ENCODE measurements at regions not wholly inside any gene's neighbourhood (a gene's known extent, or its start where the extent isn't known, plus 50 kb on each side); places are given as distances from the start of the nearest gene placed in this dataset.

- FAIRE-seq (no peak), ATAC-seq (no peak), DNase-seq (ENCODE audit: extremely low read depth in 1 of 4, low spot score in 3 of 4) (no peak)
- Histone ChIP-seq H3K36me3 (ENCODE audit: control insufficient read depth, insufficient read depth, low read length) (no peaks in the 10 kb centered on the region), H3K9me1 (ENCODE audit: control insufficient read depth, insufficient read depth, low read length) (no peaks in the 10 kb centered on the region), H4K20me1 (replicated peaks; ENCODE audit: control insufficient read depth, insufficient read depth, low read length) (no peaks in the 10 kb centered on the region), H3K27ac (ENCODE audit: extremely low read depth, low read depth, low read length) (no peak overlapping the region), H3K4me3 (no peak overlapping the region), H3K4me2 (ENCODE audit: insufficient read depth, low read length) (no peak overlapping the region), H3K27me3 (ENCODE audit: control insufficient read depth in 2 of 2, insufficient read depth in 2 of 2, low read length in 2 of 2) (no peaks in the 10 kb centered on the region), H3K9ac (ENCODE audit: insufficient read depth in 1 of 2, low read depth in 2 of 2, low read length in 2 of 2) (no peak overlapping the region), H3K79me2 (ENCODE audit: control insufficient read depth, insufficient read depth, low read length) (no peaks in the 10 kb centered on the region), H3K9me3 (replicated peaks; ENCODE audit: control insufficient read depth, insufficient read depth, low read depth, low read length) (no peaks in the 10 kb centered on the region), H3K4me1 (replicated peaks in 1 of 2; ENCODE audit: control insufficient read depth in 2 of 2, insufficient read depth in 2 of 2, low read length in 2 of 2) (no peaks in the 10 kb centered on the region), H2AFZ (ENCODE audit: low read depth, low read length) (no peak overlapping the region)
- no TSS peak for BruUV-seq (replicated peaks)
- intact Hi-C loops (cut with micrococcal nuclease), result no loop called here
- in situ Hi-C loops (cut with MboI), result no loop called here
- ChIA-PET CTCF (ENCODE audit: low intra/inter-chr PET ratio) (interaction anchor here (0.5 kb wide), 1 partner anchor 1258 kb away, joined by 4 read pairs; no protein-coding TSS in a partner anchor), POLR2A (no interaction called here)
- 0% methylated on average over 1 of the region's 1 CpG for WGBS (ENCODE audit: insufficient coverage, low coverage, missing lambda C conversion rate)
- TF ChIP-seq ZNF668 (CRISPR knock-in tag; IDR thresholded peaks at IDR 0.05) (no peak), E2F6 (IDR thresholded peaks at IDR 0.05; ENCODE audit: borderline replicate concordance in 1 of 2, extremely low read depth in 1 of 2, insufficient read depth in 1 of 2, insufficient read length in 1 of 2, low read depth in 1 of 2, low read length in 1 of 2, poor library complexity in 1 of 2, severe bottlenecking in 1 of 2) (no peak), FOSL1 (tag; conservative IDR thresholded peaks at IDR 0.05) (peak; percentile 34; the same call in 1 of the 2 replicates), ZNF431 (CRISPR knock-in tag; IDR thresholded peaks at IDR 0.05) (no peak), KDM1A (IDR thresholded peaks at IDR 0.05) (0 out of 4 replicates have a peak, but pooled peaks of 1 of the 2 experiments have one; percentile 18), ILF3 (IDR thresholded peaks at IDR 0.05; ENCODE audit: borderline replicate concordance) (no peak), ZC3H11A (IDR thresholded peaks at IDR 0.05; ENCODE audit: low read depth, low read length) (no peak), CBFA2T3 (IDR thresholded peaks at IDR 0.05) (peak; percentile 38), BRD9 (IDR thresholded peaks at IDR 0.05; ENCODE audit: low read depth, partially characterized antibody) (no peak), SLC30A9 (CRISPR knock-in tag; IDR thresholded peaks at IDR 0.05) (no peak), TOE1 (IDR thresholded peaks at IDR 0.05; ENCODE audit: borderline replicate concordance) (no peak), TOE1 (CRISPR knock-in tag; IDR thresholded peaks at IDR 0.05; ENCODE audit: borderline replicate concordance, low read depth) (no peak)
- TF ChIP-seq, protein P1, sequence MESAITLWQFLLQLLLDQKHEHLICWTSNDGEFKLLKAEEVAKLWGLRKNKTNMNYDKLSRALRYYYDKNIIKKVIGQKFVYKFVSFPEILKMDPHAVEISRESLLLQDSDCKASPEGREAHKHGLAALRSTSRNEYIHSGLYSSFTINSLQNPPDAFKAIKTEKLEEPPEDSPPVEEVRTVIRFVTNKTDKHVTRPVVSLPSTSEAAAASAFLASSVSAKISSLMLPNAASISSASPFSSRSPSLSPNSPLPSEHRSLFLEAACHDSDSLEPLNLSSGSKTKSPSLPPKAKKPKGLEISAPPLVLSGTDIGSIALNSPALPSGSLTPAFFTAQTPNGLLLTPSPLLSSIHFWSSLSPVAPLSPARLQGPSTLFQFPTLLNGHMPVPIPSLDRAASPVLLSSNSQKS (CRISPR knock-in tag; IDR thresholded peaks at IDR 0.05), result no peak
- TF ChIP-seq, protein P2, sequence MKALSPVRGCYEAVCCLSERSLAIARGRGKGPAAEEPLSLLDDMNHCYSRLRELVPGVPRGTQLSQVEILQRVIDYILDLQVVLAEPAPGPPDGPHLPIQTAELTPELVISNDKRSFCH (CRISPR knock-in tag; IDR thresholded peaks at IDR 0.05), result no peak
- TF ChIP-seq, protein P2 (tag; IDR thresholded peaks at IDR 0.05), result no peak
Observed at GRCh38 chr5:120788481-120788880, 324.4 kb downstream of the PRR16 start.

Measured in K562 (cell line).